Skeletal muscle tissue (tissue), 3 donors: ENCODE measurements at regions not wholly inside any gene's neighbourhood (a gene's known extent, or its start where the extent isn't known, plus 50 kb on each side); places are given as distances from the start of the nearest gene placed in this dataset.

ENCODE experiments used
- H3K27ac ChIP-seq: one replicate; pipeline ENCODE4 v1.7.0; 2013; ENCODE audit warnings: mild to moderate bottlenecking, low read depth, low read length, inconsistent platforms
- H3K27me3 ChIP-seq, 3 donors: one replicate each; pipeline ENCODE4 v1.7.0; 2013; ENCODE audit warnings: low read length in 3 of 3; ENCODE audit not compliant: control insufficient read depth in 3 of 3, insufficient read depth in 3 of 3
- H3K36me3 ChIP-seq, 3 donors: one replicate each; pipeline ENCODE4 v1.7.0; 2013; ENCODE audit warnings: low read length in 3 of 3; ENCODE audit not compliant: control insufficient read depth in 3 of 3, insufficient read depth in 3 of 3
- H3K4me1 ChIP-seq, 3 donors: one replicate each; pipeline ENCODE4 v1.7.0; 2013; ENCODE audit warnings: low read length in 3 of 3, mild to moderate bottlenecking in 3 of 3; ENCODE audit not compliant: control insufficient read depth in 3 of 3, insufficient read depth in 3 of 3
- H3K4me3 ChIP-seq, 3 donors: one replicate each; pipeline ENCODE4 v1.7.0; 2013; ENCODE audit warnings: low read length in 3 of 3
- H3K9ac ChIP-seq, 3 donors: one replicate each; pipeline ENCODE4 v1.7.0; 2013; ENCODE audit warnings: low read length in 3 of 3, mild to moderate bottlenecking in 3 of 3, moderate library complexity in 2 of 3, low read depth in 1 of 3
- H3K9me3 ChIP-seq, 3 donors: one replicate each; pipeline ENCODE4 v1.7.0; 2013; ENCODE audit warnings: low read length in 3 of 3; ENCODE audit not compliant: control insufficient read depth in 3 of 3
- donor health status: Osteomylitis.

DNA sequence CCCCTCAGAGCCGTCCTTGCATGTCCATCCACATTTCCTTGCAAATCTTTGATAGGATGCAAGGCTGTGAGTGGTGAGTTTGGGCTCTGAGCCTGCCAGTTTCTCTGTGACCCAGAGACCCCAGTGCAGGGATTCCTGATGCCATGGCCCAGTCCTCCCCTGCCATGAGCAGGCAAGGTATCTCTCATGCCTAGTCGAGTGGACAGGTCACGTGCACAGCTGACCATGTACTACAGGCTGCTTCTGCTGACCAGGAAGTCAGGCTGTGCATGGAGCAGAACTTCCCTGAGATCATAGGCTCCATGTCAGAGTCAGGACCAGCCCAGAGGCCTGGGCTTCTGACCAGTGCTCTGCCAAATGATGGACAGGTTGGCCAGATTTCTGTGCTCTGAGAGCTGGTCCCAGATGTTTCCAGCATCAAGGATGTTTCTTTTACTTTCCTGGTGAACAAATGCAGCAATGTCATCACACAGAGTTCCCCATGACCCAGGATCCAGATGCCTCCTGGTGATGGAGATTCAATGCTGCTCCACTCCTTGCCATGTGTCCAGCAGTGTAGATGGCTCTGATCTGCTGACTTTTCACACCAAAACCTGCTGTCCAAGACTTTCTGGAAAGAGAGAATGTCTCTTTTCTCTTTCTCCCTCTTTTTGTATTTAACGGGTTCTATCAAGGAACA lies 321.6 kb upstream of the HS6ST1 start:
- no peaks in the 10 kb centered on the region for H3K9me3 ChIP-seq
- no peak overlapping the region for H3K9ac ChIP-seq

DNA sequence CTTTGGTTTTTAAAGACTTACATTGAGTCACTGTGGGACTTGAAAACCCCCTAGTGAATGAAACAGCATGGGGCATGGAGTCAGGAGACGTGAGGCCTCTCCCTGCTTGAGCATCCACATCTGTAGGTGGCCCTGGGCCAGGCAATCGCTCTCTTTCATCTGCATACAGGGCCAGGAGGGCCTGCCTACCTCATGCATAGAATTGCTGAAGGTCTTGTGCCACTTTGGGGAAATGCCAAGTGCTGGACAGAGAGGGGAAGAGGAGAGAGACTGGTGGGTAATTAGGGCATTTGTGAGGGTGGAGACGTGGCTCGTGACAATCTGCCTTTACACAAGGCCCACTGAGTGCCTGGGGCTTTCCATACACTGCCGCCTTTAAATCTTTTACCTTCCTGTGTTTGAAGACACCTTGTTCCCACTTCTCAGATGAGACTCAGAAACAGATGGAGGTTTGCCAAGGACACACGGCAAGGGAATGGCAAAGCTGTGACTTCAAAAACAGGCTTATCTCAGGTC lies 322.2 kb upstream of the HS6ST1 start:
- no peak overlapping the region for H3K4me3 ChIP-seq
- H3K9ac ChIP-seq, result no peak overlapping the region
- no peaks in the 10 kb centered on the region for H3K9me3 ChIP-seq
- no peak overlapping the region for H3K27ac ChIP-seq
- no peaks in the 10 kb centered on the region for H3K27me3 ChIP-seq
- H3K36me3 ChIP-seq, result no peaks in the 10 kb centered on the region
- peaks cover 0 to 7% (median 0%) of the 10 kb centered on the region in 3 donors for H3K4me1 ChIP-seq

More for the DNA sequence above, 321.6 kb upstream of the HS6ST1 start:
- Histone ChIP-seq H3K36me3 (no peaks in the 10 kb centered on the region), H3K4me1 (peaks cover 0 to 7% (median 0%) of the 10 kb centered on the region in 3 donors), H3K4me3 (no peak overlapping the region), H3K27me3 (no peaks in the 10 kb centered on the region), H3K27ac (no peak overlapping the region)

DNA sequence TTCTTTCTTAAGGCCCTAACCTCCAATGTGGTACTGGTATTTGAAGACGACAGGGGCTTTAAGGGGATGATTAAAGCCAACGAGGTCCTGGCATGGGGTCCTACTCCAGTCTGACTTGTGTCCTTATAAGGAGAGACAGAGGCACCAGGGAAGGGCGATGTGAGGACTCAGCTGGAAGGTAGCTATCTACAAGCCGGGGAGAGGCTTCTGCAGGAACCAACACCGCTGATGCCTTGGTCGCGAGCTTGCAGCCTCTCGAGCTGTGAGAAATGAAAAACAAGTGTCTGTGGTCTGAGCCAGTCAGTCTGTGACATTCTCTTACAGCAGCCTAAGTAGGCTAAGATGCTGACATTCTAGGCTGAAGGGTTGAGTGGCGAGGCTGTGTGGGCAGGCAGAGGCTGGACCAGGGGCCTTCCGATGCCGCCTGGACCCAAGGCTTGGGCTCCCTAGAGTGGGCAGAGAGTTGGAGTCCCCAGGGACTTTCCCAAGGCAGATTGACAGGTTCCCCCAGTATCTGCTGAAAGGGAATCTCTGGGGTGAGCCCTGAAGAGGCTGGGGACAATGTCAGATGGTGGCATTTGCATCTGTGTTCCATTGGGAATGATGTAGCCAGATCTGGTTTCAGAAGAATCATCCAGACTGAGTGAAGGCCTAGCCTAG lies 322.9 kb upstream of the HS6ST1 start:
- no peaks in the 10 kb centered on the region for H3K9me3 ChIP-seq
- peaks cover 0 to under 1% (median 0%) of the 10 kb centered on the region in 3 donors for H3K27me3 ChIP-seq
- no peak overlapping the region for H3K4me3 ChIP-seq
- no peak overlapping the region for H3K27ac ChIP-seq
- H3K9ac ChIP-seq, result no peak overlapping the region
- H3K36me3 ChIP-seq, result no peaks in the 10 kb centered on the region
- peaks cover 0 to 7% (median 0%) of the 10 kb centered on the region in 3 donors for H3K4me1 ChIP-seq

DNA sequence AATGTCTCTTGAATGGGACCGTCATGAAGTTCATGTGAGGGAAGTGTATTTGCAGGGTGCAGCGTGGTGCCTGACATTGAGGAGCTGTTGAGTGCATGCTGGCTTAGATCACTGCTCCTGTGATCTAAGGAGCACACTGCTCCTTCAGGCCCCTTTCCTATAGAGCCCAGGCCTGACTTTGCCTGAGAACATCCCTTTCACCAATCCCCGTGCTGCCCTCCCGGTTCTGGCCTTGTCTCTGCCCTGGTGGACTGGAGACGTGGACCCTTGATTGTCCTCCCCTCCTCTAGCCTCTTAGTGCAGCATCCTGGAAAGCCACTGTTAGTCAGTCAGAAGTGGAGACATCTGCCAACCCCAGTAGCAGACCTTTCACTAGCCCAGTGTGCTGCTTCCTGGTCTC lies 323.6 kb upstream of the HS6ST1 start:
- Histone ChIP-seq H3K9me3 (no peaks in the 10 kb centered on the region), H3K4me1 (peaks cover 0 to 7% (median 0%) of the 10 kb centered on the region in 3 donors)

DNA sequence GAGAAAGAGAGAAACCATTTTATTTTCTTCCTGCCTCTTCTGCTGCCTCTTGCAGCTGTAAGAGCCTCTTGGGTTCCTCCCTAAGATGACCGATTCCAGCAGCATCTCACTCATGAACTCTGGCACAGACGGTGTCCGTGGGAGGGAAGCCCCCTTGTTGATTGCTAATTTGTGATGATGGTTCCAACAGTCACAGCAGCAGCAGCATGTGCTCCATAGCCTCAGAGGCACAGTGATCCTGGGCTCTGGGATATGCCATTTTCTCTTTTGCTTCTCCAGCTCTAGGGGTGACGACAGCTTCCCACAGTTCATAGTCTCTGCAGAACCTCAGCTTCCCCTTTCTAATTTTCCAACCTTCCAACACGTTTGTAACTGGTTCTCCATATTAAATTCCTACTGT lies 324.2 kb upstream of the HS6ST1 start:
- Histone ChIP-seq H3K4me1 (peaks cover 0 to 7% (median 0%) of the 10 kb centered on the region in 3 donors), H3K27me3 (peaks cover 0 to 3% (median 0%) of the 10 kb centered on the region in 3 donors)

More for the DNA sequence above, 323.6 kb upstream of the HS6ST1 start:
- Histone ChIP-seq H3K27me3 (peaks cover 0 to 3% (median 0%) of the 10 kb centered on the region in 3 donors), H3K9ac (no peak overlapping the region), H3K4me3 (no peak overlapping the region), H3K27ac (no peak overlapping the region), H3K36me3 (no peaks in the 10 kb centered on the region)

DNA sequence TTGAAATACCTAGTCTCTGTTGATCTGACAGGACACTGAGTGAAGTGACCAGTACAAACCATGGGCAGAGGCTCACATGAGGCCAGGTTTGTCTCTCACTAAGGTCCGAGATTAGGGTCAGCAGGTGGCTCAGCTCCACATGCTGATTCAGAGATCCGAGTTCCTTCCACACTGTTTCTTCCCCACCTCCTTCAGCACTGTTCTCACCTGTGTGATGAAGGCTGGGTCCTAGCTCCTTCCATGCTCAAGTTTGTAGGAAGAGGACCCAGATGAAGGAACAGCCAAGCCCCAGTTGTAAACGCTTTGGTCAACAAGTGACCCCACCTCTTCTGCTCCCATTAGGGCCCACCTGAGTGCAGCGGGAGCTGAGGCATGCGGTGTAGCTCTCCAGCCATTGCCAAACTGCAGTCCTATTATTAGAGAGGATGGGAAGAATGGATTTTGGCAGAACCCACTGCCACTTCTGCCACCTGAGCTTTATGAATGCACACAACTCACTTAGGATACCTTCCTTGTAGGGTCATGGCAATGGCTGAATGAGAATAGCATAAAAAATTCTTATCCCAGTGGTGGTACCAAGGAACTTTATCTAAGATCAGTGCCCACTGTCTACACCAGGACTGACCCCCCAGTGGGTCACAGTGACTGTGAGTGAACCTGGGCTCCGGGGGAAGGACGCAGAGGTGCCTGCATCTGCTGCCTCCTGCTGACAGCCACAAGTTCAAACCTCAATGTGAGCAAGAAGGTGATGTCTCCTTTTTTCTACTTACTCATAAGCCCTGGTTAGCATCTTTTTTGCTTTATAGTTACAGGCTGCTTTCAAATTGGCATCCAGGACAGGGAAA lies 324.8 kb upstream of the HS6ST1 start:
- Histone ChIP-seq H3K4me1 (peaks cover 0 to 7% (median 0%) of the 10 kb centered on the region in 3 donors), H3K36me3 (no peaks in the 10 kb centered on the region), H3K27me3 (peaks cover 0 to 3% (median 0%) of the 10 kb centered on the region in 3 donors), H3K4me3 (no peak overlapping the region), H3K9me3 (no peaks in the 10 kb centered on the region), H3K27ac (no peak overlapping the region), H3K9ac (no peak overlapping the region)

More for the DNA sequence above, 324.2 kb upstream of the HS6ST1 start:
- H3K9me3 ChIP-seq, result no peaks in the 10 kb centered on the region
- H3K36me3 ChIP-seq, result no peaks in the 10 kb centered on the region
- H3K9ac ChIP-seq, result no peak overlapping the region
- no peak overlapping the region for H3K27ac ChIP-seq
- no peak overlapping the region for H3K4me3 ChIP-seq

DNA sequence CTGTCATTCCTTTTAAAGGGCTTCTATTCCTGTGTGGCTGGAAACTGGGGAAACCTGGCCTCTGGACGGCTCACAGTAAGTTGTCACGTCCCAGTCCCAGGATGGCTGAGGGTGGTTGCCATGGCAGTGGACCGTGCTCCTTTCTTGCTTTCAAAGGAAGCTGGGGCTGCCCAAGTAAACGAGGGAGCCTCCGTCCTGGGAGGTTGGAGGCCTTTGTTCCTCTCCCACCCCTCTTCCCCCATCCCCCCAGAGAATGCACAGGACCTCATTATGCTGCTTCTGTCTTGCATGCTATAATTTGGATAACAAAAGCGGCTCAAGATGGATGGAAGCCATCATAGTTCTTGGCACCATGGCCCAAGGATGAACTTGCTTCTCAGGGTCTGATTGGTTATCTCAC lies 325.5 kb upstream of the HS6ST1 start:
- Histone ChIP-seq H3K27ac (no peak overlapping the region), H3K4me1 (peaks cover 0 to 4% (median 0%) of the 10 kb centered on the region in 3 donors)

DNA sequence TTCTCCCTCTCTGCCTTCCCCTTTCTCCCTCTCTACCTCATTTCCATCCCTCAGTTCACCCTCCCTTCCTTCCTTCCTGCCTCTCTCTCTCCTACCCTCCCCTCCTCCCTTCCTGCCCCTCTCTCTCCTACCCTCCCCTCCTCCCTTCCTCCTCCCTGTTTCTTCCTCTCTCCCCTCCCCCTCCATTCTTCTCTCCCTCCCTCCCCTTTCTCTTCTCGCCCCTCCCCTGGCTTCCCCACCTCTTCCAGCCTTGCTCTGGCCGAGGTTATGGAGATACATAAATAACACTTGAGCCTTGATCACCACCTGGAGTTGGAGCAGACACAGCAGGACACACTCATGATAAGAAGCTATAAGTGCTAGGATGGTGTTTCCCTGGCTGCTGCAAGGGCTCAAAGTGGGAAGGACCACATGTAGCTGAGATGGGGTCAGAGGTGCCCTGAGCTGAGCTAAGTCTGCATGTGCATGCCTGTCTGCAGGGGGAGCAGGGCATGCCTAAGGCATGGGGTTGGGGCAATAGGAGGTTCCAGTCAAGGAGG lies 326.1 kb upstream of the HS6ST1 start:
- Histone ChIP-seq H3K9ac (no peak overlapping the region), H3K4me3 (no peak overlapping the region), H3K27ac (no peak overlapping the region)

More for the DNA sequence above, 325.5 kb upstream of the HS6ST1 start:
- Histone ChIP-seq H3K9me3 (no peaks in the 10 kb centered on the region), H3K4me3 (no peak overlapping the region), H3K36me3 (no peaks in the 10 kb centered on the region), H3K27me3 (peaks cover 0 to 3% (median 0%) of the 10 kb centered on the region in 3 donors), H3K9ac (no peak overlapping the region)

DNA sequence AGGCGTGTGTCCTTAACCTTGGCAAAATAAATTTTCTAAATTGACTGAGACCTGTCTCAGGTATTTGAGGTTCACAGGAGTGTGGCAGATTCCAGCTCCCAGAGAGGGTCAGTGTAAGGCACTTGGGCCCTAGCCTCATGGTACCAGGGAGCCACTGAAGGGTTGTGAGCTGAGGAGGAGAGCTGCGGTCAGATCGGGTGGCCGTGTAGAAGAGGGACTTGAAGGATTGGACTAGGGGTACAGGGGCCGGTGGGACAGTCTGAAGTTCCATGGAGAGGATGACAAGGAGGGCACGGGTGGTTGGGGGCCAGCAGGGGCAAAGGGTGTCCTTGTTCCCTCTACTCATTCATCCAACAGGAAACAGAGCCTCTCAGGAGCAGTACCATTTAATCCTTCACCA lies 327.0 kb upstream of the HS6ST1 start:
- H3K27me3 ChIP-seq, result peaks cover 0 to 3% (median 0%) of the 10 kb centered on the region in 3 donors
- no peaks in the 10 kb centered on the region for H3K4me1 ChIP-seq
- H3K27ac ChIP-seq, result no peak overlapping the region
- H3K4me3 ChIP-seq, result no peak overlapping the region
- H3K9me3 ChIP-seq, result no peaks in the 10 kb centered on the region
- H3K36me3 ChIP-seq, result no peaks in the 10 kb centered on the region
- H3K9ac ChIP-seq, result no peak overlapping the region

More for the DNA sequence above, 326.1 kb upstream of the HS6ST1 start:
- Histone ChIP-seq H3K9me3 (no peaks in the 10 kb centered on the region), H3K4me1 (no peaks in the 10 kb centered on the region), H3K27me3 (peaks cover 0 to 3% (median 0%) of the 10 kb centered on the region in 3 donors), H3K36me3 (no peaks in the 10 kb centered on the region)
